Hepatocyte (in vitro differentiated cells): ENCODE measurements at regions not wholly inside any gene's neighbourhood (a gene's known extent, or its start where the extent isn't known, plus 50 kb on each side); places are given as distances from the start of the nearest gene placed in this dataset.

ENCODE experiments used
- EZH2phosphoT487 ChIP-seq: fragments of 200-600 bp; sonication (generic); IDR thresholded peaks from one replicate; pipeline ENCODE4 v1.6.1; 2018; ENCODE audit warnings: antibody characterized with exemption, mild to moderate bottlenecking, low read depth, moderate library complexity; ENCODE audit not compliant: unreplicated experiment, severe bottlenecking
- TF ChIP-seq, protein P1 (sequence below): fragments of 200-600 bp; sonication (generic); IDR thresholded peaks from 2 replicates; pipeline ENCODE4 v1.5.1; 2016; ENCODE audit warnings: antibody characterized with exemption, mild to moderate bottlenecking; ENCODE audit not compliant: poor library complexity

DNA sequence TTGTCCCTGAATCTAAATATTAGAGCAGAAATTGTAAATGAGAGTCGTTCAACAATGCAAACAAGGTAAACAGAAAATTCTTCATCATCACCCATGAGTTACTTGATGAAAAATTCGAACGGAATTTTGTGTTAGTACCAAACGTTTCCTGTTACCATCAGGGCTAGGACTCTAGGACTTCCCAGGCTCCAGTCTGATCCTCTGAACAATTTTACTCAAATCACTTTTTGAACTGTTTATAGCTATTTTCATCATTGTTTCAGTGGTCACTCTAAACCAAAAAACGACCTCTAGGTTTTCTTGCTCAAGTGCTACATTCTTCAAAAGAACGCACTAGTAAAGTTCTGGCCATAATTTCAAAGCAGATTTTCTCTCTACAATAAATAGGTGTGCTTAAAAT lies 273.3 kb downstream of the MREG start:
- TF ChIP-seq, protein P1, sequence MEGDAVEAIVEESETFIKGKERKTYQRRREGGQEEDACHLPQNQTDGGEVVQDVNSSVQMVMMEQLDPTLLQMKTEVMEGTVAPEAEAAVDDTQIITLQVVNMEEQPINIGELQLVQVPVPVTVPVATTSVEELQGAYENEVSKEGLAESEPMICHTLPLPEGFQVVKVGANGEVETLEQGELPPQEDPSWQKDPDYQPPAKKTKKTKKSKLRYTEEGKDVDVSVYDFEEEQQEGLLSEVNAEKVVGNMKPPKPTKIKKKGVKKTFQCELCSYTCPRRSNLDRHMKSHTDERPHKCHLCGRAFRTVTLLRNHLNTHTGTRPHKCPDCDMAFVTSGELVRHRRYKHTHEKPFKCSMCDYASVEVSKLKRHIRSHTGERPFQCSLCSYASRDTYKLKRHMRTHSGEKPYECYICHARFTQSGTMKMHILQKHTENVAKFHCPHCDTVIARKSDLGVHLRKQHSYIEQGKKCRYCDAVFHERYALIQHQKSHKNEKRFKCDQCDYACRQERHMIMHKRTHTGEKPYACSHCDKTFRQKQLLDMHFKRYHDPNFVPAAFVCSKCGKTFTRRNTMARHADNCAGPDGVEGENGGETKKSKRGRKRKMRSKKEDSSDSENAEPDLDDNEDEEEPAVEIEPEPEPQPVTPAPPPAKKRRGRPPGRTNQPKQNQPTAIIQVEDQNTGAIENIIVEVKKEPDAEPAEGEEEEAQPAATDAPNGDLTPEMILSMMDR, result no peak
- no peak for TF ChIP-seq EZH2phosphoT487
